ENCODE measurements at regions not wholly inside any gene's neighbourhood (a gene's known extent, or its start where the extent isn't known, plus 50 kb on each side); places are given as distances from the start of the nearest gene placed in this dataset.
A peak's percentile ranks its signal among the peaks of the same experiment; 100 is the strongest.

DNA sequence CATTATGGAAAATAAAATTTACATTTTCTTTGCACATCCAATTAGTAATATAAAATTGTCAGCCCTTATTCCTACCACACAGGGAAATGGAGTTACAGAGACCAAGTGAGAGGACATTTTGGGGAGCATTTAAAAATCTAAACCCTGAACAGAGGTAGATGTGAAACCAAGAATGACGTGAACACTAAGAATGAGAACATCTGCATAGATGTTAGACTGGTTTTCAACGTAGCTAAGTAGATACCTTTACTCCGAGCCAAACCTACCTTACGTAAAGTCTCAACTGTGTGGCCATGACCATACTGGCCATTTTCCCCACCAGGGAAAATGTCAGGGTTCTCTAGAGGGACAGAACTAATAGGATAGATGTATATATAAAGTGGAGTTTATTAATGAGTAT, 51.4 kb upstream of the THBS1 start:
- Histone ChIP-seq H4K20me1 (ENCODE audit: insufficient read depth, low read length) (no peaks in the 10 kb centered on the region), H3K27me3 (ENCODE audit: low read depth, low read length) (peaks cover 2% of the 10 kb centered on the region; the same call in 1 of the 2 replicates), H3K9ac (ENCODE audit: low read length) (no peak overlapping the region), H3K27ac (ENCODE audit: low read length) (no peak overlapping the region), H3K4me1 (ENCODE audit: low read length) (peaks cover 10% of the 10 kb centered on the region), H2AFZ (ENCODE audit: low read depth, low read length) (0 out of 2 replicates have a peak overlapping the region, but pooled peaks have one; percentile 4), H3K79me2 (ENCODE audit: low read length) (no peaks in the 10 kb centered on the region), H3K9me3 (ENCODE audit: insufficient read depth, low read length) (no peaks in the 10 kb centered on the region), H3K4me3 (ENCODE audit: low read length) (no peak overlapping the region), H3K4me2 (ENCODE audit: low read length) (peak overlapping the region; percentile 33), H3K36me3 (replicated peaks; ENCODE audit: low read depth, low read length) (no peaks in the 10 kb centered on the region)
- TF ChIP-seq, protein P1, sequence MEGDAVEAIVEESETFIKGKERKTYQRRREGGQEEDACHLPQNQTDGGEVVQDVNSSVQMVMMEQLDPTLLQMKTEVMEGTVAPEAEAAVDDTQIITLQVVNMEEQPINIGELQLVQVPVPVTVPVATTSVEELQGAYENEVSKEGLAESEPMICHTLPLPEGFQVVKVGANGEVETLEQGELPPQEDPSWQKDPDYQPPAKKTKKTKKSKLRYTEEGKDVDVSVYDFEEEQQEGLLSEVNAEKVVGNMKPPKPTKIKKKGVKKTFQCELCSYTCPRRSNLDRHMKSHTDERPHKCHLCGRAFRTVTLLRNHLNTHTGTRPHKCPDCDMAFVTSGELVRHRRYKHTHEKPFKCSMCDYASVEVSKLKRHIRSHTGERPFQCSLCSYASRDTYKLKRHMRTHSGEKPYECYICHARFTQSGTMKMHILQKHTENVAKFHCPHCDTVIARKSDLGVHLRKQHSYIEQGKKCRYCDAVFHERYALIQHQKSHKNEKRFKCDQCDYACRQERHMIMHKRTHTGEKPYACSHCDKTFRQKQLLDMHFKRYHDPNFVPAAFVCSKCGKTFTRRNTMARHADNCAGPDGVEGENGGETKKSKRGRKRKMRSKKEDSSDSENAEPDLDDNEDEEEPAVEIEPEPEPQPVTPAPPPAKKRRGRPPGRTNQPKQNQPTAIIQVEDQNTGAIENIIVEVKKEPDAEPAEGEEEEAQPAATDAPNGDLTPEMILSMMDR (IDR thresholded peaks at IDR 0.05; ENCODE audit: low read depth, low read length), result no peak
- no peak for TF ChIP-seq EZH2phosphoT487 (IDR thresholded peaks at IDR 0.05; ENCODE audit: low read depth)

DNA sequence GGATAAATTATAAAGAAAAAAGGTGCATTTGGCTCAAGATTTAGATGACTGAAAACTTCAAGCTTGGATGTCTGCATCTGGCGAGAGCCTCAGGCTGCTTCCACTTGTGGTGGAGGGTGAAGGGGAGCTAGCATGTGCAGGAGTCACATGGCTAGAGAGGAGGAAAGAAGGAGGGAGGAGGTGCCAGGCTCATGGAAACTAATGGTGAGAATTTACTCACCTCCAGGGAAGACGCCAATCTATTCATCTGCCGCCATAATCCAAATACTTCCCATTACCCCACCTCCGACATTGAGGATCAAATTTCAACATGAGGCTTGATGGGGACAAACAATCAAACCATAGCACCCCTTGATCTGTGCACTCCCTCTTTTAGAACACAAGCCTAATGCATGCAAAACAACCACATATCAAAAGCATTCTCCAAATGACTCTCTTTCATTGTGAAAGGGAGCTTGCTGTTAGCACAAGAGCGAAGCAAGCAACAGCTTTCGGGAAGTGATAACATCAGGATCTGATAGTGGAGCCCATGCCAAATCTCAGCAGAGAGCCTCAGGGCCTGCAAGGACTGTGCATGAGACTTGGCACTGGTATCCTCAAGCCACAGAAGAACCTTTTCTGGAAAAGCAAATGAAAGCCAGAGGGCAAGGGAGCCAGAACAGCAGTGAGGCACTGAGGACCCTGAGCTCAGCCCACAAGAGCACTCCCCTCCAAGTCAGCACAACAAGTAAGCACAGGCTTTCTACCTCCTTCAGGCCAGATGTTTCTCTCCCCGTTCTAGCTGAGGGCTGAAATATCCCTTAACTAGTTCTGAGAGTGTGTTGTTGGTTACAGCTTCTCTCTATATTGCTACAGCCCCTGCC, 50.2 kb upstream of the THBS1 start:
- Histone ChIP-seq H3K4me2 (ENCODE audit: low read length) (no peak overlapping the region), H3K27ac (ENCODE audit: low read length) (no peak overlapping the region), H3K36me3 (replicated peaks; ENCODE audit: low read depth, low read length) (no peaks in the 10 kb centered on the region), H4K20me1 (ENCODE audit: insufficient read depth, low read length) (no peaks in the 10 kb centered on the region), H3K4me3 (ENCODE audit: low read length) (no peak overlapping the region), H3K9me3 (ENCODE audit: insufficient read depth, low read length) (no peaks in the 10 kb centered on the region), H3K9ac (ENCODE audit: low read length) (no peak overlapping the region), H3K27me3 (ENCODE audit: low read depth, low read length) (peaks cover 2% of the 10 kb centered on the region; the same call in 1 of the 2 replicates), H3K4me1 (ENCODE audit: low read length) (peaks cover 10% of the 10 kb centered on the region), H3K79me2 (ENCODE audit: low read length) (no peaks in the 10 kb centered on the region), H2AFZ (ENCODE audit: low read depth, low read length) (no peak overlapping the region)
- TF ChIP-seq EZH2phosphoT487 (IDR thresholded peaks at IDR 0.05; ENCODE audit: low read depth), result no peak
- TF ChIP-seq, protein P1 (IDR thresholded peaks at IDR 0.05; ENCODE audit: low read depth, low read length), result no peak

Data from OCI-LY3 (cell line).